GM19455 (cell line): ENCODE measurements at regions not wholly inside any gene's neighbourhood (a gene's known extent, or its start where the extent isn't known, plus 50 kb on each side); places are given as distances from the start of the nearest gene placed in this dataset.

Experiments used
- ATAC-seq: cut with Tn5 transposase; IDR thresholded peaks from one replicate; pipeline ENCODE4 v1.9.1; 2021; ENCODE audit not compliant: unreplicated experiment

DNA sequence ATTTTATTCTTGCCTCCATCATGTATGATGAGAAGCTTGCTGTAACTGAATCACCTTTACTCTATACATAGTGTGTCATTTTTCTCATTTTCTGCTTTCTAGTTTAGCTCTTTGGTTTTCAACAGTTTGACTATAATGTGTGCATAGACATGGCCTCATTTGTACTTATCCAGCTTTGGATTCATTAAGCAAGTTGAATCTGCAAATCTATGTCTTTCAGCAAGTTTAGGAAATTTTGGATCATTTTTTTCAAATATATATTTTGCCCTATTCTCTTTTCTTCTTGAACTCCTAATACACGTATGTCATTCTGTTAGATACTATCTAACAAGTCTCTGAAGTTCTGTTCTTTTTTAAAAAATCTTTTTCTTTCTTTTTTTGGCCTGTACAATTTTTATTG is 57.8 kb downstream of the PRLHR start:
- ATAC-seq: no peak

DNA sequence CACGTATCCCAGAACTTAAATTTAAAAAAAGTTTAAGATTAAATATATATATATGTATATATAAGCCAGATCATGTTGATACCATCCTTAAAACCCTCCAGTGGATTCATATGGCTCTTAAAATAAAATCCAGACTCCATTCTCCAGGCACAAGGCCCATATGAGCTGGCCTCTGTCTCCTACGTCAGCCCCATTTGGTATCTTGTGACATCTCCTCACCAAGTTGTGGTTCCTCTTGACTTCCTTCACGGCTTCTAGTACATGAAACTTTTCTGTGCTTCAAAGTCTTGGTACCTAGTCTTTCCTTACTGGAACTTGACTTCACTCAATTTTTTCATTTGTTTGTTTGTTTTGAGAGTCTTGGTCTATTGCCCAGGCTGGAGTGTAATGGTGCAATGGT is 61.3 kb downstream of the PRLHR start:
- no peak for ATAC-seq

DNA sequence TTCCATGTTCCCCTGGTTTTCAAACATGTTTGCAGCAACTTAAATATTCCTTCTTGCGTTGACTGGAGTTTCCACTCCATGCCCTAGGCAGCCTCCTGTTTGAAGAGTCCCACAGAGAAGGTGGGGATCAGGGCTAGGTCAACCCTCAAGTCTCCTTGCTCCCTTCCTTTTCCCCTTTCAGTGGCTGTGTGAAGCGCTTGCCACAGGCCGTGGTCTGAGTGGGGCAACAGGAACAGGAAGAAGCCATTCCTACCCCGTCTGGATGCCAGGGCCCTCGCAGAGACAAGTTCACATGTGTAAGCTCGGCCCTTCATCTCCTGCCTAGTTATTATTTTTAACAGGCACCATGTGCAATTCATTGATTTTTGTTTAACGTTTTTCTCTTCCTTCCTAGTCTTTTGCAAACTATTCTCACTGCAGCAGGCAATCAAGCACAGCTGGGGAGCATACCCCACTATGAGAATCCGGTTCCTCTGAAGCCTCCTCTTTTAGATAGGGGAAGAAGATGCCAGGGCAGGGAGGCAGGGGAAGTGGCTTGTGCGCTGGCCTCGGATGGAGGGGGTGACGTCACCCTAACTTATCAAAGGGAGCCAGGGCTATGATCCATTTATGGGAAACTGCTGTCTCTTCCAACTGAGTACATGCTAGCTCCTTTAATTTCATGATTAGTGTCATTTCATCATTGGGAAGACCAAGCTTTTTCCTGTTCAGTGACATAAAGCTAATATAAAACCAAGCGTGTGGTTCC is 64.2 kb downstream of the PRLHR start:
- no peak for ATAC-seq

DNA sequence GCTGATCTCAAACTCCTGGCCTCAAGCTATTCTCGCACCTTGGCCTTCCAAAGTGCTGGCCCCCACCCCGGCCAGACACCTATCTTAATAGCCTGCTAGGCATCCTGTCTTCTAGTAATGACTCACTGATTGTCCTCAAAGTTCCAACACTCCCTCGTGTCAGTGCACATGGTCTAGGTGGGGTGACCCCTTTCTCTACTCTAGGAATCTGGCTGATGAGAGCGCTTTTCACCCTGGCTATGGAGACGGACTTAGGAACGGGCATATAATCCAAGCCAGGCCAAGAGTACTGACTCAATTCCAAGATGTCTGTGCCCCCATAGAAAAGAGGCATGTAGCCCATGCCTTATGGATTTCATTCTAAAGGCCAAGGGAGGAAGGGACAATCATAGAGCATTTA is 67.0 kb downstream of the PRLHR start:
- ATAC-seq: no peak

DNA sequence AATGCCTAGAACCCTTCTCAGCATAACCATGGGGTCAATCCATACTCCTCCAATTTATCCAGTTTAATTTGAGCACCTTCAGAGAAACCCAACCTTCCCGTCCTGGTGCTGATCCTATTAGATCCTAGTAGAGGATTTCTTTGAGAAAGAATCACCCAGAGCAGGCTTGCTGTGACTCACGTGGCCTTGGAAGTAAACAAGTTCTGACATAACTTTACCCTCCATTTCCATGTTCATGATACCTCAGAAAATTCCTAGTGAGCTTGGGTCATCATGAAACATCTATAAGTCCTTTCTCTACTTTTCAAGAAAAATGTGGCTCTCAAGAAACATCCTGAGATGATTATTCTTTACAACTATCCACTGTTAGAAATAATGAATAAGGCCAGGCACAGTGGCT is 71.7 kb downstream of the PRLHR start:
- ATAC-seq: no peak

DNA sequence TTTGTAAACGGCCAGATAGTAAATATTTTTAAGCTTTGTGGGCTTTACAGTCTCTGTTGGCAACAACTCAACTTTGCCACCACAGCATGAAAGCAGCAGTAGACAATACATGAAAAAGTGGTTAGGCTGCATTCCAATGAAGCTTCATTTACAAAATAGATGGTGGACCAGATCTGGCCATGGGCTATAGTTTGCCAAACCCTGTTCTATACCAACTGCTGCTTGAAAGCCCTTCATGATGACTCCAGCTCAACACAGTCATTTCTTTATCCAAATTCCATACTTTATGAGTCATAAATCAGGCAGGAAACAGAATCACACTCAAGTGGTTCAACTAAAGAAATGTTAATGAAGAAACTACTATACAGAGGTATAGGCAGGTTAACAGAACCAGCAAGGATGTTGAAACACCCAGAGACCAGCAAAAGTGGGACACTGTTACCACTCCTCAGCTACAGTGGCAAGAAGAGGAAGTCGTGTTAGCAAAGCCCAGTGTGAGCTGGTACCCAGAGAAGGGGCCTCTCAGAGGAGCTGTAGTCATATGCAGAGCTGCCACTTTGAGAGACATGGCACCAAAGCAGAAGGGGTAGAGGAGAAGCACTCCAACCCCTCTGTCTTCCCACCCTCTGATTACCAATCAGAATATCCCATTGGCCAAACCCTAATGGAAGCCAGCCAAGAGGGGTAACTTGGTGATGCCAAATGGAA is 72.5 kb downstream of the PRLHR start:
- ATAC-seq: no peak

DNA sequence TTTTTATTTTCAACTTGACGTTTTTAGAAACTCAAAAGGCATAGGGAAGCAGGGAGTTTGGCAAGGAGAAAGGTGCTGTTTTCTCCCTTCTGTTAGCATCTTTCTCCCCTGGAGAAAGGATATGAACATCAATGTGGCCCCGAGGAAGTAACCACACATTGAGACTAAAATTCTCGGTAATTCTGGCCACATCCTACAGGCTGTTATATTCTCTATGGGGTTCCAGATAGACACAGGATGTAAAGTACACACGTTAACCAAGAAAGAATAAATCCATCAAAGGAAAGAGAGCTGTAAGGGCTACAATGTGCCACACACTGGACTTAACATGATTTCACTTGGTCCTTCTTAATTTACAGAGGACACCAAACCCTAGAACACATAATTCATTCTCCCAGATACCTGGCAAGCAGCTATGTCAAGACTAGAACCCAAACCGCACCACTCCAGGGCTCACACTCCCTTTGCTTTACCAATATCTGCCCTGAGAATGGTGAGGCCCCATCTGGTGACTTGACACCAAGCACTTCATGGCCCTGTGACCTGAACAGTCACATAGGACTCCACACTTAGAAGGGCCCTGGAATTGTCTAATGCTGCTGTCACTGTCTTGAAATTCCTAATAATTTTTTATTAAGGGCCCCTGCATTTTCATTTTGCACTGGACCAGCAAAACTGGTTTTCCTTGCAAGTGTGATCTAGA is 73.9 kb downstream of the PRLHR start:
- ATAC-seq: no peak

DNA sequence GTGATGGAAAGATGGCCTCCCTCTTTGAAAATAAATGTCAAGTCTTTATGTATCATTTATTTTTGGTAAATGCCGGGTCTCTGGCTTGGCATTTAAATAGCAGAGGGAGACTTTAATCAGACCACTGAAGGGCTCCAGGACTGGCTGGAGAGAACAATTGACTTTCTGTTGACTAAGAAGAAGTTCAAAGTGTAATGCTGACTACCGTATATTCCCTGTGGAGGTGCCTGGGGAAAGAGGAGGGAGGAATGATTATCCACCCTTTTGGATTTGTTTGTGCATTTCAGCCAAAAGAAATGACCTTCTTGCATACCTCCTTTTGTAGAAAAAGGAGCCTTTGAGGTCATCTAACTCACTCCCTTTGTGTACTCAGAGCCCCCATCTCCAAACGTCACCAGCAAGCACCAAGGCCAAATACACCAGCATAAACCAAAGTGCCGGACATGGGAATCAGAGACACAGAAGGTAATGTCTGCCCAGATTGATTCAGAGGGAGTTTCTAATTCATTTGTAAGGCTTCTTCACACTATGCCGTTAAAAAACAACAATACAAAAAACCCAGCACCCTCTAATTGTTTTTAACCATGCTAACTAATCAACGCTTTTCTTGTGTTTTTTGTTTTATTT is 75.2 kb downstream of the PRLHR start:
- no peak for ATAC-seq

DNA sequence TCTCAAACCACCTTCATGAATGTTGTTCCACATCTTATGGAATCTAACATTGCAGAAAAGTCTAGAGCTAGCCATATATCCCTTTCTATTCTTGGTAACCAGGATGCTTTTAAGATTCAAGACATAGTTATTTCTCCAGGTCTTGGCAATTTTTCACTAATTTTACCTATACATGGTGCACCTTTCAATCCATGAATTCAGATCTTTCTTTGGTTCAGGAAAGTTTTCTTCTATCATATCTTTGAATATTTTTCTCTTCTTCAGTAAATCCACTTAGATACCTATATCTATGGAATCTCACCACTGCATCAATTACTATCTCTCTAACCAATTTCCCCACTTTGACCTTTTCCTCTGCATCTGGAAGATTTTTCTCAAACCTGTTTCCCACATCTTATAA is 77.4 kb downstream of the PRLHR start:
- no peak for ATAC-seq

DNA sequence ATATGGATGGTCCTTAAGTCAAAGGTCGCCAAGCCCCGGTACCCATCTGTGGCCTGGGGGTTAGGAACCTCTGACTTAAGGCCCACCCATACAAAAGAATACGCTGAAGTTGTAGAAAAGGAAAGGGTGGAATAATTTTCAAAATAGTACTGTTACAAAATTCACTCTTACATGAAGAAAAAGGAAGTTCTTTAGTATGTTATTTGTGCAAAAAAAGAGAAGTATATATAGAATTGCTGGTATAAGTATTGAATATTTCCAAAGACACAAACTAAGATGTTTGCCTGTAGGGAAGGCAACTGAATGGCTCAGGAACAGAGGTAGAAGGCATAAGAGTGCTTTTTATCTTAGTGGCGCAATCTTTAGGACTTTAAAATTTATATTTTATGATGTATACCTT is 78.7 kb downstream of the PRLHR start:
- ATAC-seq: no peak

DNA sequence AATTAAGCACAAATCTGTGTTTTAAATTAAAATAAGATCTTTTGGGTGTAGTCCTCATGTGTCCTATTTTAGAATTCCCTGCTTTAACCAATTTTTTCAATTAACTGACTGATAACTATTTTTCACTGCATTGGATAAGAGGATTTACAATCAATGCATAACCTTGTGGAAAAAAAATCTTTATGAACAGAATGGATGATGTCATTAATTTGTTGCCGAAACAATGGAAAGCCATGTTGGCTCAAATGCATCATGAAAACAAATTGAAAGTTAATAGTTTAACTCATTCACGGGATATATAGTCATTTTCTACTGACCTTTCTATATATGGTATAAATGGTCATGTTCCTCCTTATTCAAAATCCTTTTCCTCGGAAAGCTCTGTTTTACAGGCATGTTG is 82.3 kb downstream of the PRLHR start:
- ATAC-seq: no peak

DNA sequence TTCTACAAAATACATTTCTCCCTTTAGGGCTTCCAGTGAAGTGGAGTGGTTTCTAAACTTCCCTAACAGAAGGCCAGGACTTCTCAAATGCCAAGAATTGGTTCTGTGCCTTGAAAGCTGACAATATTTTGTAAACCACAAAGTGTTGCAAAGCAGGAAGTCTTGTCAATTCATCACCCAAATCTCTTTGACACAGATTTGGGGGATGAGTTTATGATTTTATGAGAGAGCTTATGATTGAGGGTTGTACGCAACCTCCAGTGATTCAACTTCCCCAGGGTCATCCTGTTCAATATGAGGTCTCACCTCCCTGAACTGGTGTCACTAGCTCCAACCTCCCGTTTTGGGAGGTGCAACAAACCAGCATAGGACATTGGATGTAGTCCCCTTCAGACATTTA is 83.7 kb downstream of the PRLHR start:
- ATAC-seq: no peak

DNA sequence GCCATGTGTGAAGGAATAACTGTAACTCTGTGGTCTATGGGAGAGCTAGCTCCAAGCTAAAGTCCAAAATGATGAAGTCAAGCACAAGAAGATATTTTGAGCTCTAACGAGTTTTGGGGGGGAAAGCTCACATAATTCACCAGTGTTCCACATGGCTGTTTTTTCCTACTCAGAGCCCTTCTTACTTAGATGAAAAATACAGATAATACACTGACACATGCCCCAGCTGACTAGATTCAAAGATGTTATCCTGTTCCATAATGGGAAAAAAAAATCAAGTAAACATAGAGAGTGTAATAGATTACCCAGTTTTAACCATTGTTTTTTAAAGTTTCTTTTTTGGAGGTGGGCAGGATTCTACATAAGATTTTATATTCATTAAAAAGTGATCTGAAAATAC is 86.6 kb downstream of the PRLHR start:
- no peak for ATAC-seq

DNA sequence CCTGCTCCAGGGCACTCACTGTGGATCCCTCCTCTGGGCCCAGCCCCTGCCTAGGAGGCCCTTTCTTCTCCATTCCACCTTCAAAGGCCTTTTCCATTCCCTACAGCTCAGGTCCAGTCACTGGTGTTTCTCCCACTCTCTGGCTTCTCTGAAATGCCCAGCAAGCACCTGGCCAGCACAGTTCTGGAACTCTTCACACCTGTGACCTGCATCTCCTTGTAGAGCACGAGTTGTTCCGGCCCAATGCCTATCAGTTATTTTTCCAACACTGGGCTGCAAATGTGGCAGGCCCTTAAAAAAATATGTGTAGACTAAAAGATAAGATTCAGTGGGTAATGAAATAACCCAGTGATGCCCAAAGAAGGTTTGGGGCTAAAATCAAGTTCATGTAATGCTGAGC is 87.1 kb downstream of the PRLHR start:
- no peak for ATAC-seq

DNA sequence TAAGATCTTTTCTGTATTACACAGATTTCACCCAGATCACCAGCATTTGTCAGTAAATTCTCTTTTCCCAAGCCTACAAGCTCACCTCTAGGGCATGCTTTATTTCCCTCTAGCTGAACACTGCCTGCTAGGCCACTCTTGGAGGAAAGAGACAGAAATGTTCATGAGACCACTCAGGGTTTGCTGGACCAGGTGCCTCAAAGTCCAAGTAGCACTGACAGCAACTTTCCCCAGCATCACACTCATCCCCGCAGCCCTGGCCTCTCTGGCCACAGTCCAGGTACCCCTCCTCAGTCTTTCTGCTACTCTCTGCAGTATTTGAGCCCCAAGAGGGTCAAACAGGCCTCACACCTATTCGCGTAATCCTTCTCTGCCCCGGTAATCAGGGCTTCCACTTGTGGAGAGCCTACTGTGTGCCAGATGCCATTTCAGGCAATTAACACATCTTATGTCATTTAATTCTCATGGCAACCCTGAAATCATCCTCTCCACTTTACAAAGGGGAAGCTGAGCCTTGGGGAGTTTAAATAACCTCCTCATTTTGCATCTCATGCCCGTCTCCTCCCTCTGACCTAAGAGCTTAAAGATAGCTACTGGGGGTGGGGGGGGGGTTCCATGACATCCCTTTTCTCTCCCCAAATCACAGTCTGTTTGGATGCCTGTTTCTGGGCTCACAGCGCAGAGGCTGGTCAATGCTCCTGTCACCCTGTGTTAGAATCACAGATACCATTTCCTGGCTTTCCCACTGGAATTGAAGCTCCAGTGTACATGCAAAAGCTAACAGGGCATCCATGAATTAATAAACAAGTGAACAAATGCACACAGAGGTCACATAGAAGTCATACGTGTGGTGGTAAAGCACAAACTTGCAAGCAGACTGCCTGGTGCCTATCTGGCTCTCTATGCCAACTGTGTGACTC is 88.5 kb downstream of the PRLHR start:
- ATAC-seq: no peak

DNA sequence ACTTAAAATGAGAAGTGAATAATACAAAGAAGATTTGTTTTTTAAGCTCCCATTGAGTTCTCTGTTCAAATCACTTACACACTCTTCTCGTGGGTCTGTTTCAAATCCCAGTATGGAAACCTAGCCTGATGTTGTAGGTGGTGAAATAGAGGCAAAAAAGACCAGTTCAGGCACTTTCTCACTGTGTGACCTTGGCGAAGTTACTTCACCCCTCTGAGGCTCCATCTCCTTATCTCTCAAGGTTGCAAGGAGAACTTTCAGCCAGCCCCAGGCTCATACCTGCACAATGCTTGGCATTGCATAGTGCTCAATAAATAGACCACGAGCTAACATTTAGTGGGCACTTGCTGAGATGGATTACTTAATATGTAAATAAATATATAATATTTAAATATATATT is 90.1 kb downstream of the PRLHR start:
- no peak for ATAC-seq

DNA sequence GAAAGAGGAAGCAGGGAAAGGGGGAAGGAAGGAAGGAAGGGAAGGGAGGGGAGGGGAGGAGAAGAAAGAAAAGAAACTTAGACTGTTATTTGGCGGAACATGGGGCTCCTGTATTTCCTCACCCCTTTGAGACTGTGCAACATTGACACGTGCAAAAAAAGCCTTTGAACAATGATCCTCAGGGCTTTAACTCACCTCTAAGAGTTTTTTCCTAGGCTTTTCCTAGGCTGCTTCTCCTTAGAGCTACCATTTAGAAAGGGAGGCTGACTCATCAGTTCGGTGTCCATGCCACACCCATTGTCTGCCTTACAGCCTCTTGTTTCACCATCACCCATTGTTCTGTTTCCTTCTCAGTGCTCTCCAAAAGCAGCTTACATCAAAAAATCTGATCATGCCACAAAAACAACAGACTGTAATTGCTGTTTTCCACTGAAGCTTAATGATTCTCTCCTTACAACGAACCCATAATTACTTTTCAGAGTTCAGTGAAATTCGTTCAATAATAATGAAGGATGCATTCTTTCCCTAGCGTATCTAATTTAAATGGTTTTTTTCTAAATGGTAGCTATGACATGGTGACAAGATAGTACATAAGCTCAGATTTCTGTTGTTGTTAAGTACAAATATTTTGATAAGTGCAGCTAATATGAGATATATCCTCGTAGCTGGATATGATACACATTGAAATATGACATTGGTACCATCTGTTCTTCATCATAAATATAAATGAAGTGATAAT is 90.8 kb downstream of the PRLHR start:
- ATAC-seq: no peak

DNA sequence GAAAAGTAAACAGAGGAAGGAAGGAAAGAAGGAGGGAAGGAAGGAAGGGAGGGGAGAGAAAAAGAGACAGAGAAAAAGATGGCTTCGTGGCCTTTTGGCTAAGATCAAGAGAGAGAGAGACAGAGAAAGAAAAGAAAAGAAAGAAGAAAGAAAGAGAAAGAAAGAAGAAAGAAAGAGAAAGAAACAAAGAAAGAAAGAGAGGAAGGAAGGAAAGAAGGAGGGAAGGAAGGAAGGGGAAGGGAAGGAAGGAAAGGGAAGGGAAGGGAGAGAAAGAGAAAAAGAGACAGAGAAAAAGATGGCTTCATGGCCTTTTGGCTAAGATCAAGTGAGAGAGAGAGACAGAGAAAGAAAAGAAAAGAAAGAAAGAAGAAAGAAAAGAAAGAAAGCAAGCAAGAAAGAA is 91.4 kb downstream of the PRLHR start:
- ATAC-seq: no peak

DNA sequence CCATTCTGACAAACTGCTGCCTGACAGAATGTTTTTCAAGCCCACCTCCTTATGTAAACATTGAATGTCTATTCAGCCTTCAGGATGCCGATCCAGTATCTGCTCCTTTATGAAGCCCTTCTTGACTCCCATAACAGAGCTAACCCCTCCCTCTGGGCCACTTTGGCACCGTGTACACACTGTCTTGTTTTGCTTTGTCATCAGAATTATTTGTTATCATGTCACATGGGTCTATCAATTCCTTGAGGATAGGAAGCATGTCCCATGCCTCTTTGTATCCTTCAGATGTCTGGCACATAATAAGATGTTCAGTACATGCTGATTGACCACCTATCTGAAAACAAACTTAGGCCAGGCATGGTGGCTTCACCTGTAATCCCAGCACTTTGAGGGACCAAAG is 92.3 kb downstream of the PRLHR start:
- no peak for ATAC-seq
